GM18909 (cell line): ENCODE measurements at regions not wholly inside any gene's neighbourhood (a gene's known extent, or its start where the extent isn't known, plus 50 kb on each side); places are given as distances from the start of the nearest gene placed in this dataset.
A peak's percentile ranks its signal among the peaks of the same experiment; 100 is the strongest.

Source experiments
- ATAC-seq: cut with Tn5 transposase; IDR thresholded peaks from one replicate; pipeline ENCODE4 v1.9.1; 2021; ENCODE audit warnings: mild to moderate bottlenecking; ENCODE audit not compliant: unreplicated experiment, poor library complexity

DNA sequence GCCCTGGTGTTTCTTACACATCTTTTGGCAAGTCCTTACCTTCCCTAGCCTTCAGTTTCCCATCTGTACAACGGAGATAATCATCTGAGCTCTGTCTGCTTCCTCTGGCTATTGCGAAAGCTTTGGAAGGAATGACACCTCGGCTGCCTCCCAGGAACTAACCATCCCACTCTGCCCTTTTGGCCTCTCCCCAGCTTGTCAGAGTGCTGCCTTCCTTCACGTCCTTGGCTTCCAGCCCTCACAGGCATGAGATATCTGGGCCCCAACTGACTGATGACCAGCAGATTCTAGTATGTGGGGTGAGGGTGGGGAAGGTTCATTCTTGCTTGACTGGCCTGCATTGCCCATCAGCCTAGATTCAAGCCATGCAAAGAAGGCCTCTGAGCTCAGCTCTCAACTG, 253.1 kb upstream of the FGGY start:
- no peak for ATAC-seq

DNA sequence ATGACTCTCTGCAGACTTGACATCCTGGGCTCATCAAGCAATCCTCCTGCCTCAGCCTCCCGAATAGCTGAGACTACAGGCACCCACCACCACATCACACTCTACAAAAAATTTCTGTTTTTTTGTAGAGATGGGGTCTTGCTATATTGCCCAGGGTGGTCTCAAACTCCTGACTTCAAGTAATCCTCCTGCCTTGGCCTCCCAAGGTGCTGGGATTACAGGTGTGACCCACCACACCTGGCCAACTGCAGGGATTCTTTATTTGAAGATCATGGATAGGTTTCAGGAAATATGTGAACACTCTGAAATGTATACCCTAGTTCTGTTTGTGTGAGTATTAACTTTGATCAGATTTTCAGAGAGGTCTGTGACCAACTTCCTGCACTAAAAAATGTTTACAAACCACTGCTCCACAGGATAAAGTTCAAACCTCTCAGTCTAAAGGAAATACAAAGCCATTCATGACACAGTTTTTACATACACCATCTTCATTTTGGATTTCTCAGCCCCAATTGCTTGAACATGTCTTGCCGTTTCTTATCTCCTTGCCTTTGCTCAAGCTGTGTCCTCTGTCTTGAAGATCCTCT, 252.3 kb upstream of the FGGY start:
- ATAC-seq, result no peak

DNA sequence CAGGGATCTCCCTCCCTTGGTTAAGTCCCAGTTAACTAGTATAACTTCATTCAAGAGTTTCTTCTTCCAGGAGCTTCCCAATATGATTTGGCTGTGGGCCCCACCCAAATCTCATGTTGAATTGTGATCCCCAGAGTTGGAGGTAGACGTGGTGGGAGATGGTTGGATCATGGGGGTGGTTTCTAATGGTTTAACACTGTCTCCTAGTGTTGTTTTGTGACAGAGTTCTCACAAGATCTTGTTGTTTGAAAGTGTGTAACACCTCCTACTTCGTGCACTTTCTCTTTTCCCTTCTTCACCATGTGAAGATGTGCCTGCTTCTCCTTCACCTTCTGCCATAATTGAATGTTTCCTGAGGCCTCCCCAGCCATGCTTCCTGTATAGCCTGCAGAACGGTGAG, 251.8 kb upstream of the FGGY start:
- no peak for ATAC-seq

DNA sequence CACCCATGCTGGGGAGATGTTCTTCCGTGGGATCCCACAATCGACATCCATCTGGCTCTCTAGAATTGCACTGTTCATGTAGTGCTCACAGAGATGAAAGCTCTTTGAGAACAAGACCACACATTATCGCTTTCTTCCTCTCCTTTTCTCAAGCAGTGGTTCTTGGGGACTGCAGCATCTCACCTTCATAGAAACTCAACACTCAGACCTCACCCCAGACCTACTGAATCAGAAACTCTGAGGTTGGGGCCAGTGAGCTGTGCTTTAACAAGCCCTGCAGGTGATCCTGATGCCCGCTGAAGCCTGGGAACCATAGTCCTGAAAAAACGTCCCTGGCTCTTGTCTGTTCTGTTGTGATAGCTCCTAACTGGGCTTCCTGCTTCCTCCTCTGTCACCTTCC, 251.3 kb upstream of the FGGY start:
- ATAC-seq, result no peak

DNA sequence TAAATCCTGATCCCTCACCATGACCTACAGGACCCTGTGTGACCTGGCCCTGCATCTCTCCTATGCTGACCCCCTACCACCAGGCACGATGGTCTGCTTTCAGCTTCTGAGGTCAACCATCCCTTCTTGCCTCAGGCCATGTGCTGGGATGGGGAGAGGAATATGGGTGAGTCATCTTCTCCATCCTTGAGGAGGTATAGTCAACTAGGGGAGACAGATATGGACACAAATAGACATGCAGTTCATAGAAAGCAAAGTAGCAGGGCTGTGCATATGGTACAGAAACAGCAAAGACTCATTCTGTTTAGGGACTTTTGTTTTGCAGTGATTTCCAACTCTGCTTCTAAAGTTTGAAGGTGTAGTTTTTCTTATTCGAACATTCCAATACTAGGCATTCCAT, 250.8 kb upstream of the FGGY start:
- no peak for ATAC-seq

DNA sequence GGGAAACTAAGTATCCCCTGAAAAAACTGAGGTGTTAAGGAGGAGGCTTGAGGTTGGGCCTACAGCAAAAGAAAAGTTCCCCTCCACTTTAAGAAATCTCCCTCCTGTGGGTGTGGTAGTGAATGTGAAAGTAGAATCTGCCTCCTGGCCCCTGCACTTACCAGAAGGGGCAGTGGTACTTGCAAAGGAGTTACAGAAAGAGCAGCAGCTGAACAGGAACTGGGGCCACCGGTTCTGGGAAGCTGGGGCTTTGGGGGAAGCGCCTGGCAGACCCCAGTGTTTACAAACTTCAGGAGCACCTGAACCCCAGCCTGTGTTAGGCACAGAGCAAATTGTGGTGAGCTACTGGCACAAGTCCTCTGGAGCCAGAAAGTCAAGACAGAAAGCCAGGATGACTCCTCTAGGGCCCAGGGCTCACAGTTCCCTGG, 250.2 kb upstream of the FGGY start:
- peak; percentile 92 for ATAC-seq

DNA sequence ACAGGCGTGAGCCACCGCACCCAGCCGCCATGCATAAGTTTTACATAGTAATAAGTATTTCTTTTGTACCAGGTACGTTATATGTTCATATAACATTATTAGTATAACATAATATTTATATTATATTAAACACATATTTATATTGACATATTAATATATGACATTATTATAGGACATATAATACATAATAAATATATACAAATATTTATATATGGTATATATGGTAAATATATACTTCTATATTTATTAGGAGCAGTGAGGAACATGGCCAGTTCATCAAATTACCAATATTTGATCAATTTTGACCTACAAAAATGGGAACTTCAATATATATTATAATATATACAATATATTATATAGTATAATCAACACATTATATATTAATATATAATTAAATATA, 245.9 kb upstream of the FGGY start:
- ATAC-seq, result no peak

DNA sequence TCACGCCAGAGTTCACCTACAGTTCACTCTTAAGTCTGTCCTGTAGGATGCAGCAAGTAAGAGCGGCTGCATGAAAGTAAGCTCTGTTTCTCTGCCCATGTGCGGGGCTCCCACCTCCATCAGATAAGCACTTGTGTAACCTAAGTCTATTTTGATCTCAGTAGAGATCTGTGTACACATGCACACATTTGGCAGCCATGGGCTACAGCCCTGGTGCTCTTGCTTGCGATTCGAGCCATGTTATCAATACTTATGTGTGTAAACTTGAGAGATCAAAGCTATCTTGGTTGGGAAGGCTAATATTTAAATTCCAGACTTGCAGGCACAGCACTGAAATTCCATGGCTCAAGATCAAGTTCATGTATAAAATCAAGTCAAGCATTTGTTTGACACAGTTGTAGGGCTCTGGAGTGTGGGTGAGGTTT, 244.7 kb upstream of the FGGY start:
- ATAC-seq, result no peak

DNA sequence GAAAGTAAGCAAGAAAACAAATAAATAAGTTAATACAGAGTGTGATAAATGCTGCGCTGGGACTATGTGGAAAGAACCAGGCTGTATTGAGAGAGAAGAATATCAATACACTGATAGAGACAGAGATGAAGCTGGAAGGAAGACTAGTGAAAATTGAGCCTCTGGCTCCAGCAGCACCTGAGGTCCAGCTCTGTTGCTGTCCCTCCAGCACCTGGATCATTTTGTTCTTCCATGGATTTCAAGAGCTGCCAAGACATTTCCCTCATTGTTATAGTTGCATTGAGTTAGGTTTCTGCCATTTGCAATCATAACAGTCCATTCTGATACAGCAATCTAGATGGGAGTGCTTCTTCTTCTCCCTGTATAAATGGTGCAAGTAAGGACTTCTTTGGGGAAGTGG, 242.7 kb upstream of the FGGY start:
- ATAC-seq, result no peak

DNA sequence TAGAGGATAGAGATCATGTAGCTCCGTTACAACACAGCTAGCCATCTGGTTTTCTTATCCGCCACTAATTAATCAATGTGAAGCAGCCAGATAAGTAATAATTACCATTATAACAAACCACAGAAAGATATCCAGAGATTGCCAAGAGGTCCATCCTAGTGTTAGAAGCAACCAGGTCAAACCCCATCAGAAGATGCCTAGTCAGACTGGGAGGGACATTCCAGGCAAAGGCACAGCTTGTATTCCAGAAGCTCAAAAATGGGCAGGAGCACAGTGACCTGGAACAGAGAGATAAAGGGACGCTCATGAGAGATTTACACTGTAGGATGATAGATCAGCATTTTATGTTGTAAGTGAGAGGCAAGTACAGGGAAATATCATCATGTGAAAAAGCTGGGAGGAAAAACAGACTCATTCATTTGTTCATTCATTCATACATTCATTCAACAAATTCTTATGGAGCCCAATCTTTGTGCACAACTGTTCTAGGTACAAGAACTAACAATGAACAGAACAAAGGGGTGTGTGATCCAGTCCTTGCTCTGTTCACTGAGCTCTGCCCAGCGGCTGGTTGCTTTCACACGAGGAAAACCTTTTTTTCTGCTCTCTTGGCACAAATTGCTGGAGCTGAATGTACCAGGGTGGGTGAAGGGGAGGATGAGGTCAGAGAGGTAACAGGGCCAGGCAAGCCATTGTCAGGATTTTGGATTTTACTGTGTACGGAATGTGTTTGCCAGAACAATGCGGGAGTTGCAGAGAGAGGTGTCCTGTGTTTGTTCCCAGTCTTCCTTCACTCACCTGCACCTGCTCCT, 240.8 kb upstream of the FGGY start:
- ATAC-seq, result no peak

DNA sequence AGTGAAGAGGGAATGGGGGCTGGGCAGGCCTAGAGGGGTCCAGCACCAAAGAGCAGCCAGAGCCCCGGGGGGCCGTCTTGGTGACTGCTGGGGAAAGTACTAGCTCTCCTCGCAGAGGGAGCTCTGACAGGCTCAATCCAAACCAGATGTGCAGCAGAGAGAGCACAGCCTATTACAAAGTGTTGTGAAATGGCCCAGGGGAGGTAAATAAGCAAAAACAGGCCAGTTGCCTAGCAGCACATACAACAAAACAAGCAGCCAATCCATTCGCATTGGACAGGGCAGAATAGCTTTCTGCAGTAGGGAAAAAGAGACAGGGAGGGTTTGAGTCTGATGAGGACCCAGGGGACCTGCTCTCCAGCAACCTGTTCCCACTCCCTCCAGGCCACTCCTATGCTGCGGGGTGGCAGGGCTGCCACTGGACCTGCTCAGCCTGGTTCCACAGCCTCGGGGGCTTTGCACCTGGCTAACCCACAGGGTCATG, 239.6 kb upstream of the FGGY start:
- no peak for ATAC-seq

DNA sequence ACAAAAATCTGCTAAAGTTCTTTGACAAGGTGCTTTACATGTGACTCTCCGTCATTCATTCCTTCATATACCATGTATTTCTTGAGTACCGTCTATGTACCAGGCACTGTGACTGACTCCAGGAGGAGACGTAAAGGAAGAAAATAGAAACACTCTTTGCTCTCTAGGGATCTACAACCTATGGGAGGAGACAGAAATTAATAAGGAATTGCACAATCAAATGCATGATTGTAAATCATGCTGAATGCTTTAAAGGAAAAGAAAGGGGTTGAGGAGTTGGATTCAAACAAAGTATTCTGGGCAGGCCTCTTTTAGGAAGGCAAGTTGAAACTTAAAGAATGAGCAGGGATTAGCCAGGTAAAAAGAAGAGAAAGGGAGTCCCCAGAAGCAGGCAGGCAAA, 239.1 kb upstream of the FGGY start:
- no peak for ATAC-seq

DNA sequence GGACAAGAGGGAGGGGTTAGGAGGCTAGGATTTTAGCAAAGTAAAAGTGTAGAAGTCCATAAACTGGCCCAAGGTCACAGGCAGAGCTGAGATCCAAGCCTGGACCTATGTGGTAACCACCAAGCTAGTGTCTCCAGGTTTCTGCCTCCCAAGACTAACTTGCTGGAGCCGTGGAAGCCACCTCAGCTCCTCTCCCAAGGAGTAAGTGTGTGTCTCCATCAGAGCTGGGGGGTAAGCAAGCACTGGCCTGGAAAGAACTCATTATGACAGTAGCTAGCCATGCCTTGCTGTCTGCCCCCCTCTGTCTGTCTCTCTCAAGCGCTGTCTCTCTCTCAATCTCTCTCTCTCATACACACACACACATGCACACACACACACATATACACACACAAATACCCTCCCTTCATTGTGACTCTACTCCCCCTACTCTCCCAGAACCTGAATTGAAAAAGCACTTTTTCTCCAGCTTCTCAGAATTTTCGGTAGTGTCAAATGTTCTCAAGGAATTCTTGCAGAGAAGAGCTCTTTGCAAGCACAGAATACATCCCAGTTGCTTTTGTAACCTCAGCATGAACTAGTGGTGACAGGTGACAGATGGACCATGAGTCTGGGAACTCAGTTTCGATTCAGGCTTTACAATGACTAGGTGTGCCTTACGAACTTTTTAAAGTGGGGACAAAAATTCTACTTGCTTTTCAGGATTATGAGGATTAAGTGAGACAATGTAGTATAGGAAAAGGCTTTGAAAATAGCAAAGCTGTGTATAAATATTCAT, 238.0 kb upstream of the FGGY start:
- ATAC-seq, result no peak

DNA sequence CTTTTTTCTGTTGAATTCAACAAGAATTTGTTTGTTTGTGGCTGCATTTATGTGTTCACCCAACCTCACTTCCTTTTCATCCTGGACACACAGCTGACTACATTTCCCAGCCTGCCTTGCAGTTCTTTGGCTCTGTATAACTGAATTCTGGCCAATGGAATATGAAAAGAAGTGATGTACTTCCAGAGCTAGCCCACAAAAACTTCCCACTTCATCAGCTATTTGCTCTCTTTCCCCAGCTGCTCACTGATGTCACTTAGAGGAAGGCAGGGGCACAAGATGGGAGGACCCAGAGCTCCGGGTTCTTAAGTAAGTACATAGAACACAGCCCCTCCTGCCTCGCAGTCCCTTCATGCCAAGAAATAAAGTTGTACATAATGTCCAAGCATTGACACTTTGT, 235.0 kb upstream of the FGGY start:
- no peak for ATAC-seq

DNA sequence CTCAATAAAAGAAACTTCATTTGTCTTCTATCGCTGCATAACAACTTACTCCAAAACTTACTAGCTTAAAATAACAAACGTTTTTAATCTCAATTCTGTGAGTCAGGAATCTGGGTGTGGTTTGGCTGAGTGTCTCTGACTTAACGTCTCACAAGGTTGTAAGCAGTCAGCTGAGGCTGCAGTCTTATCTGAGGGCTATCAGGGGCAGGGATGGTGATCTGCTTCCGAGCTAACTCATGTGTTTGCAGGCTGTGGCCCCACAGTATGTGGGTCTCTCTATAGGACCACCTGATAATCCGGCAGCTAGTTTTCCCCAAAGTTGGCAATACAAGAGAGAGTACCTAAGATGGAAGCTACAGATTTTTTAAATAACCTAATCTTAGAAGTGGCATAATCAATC, 234.2 kb upstream of the FGGY start:
- ATAC-seq, result no peak

DNA sequence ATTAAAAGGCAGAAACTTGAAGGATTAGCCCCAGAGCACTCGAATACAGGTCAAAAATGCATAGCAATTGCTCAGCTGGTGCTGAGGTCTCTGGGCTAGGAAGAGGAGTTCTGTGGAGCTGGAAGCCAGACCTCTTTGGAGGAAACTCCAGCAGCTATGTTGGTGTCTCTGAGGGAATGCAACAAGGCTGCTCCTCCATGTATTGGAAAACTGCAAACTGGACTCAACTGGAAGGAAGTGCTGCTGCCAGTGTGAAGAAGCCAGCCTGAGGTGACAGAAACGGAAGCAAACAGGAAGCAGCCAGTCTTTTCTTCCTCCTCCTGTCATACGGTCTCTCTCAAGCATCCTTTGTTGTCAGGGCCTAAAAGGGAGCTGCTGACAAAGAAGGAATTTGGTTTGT, 233.4 kb upstream of the FGGY start:
- no peak for ATAC-seq

DNA sequence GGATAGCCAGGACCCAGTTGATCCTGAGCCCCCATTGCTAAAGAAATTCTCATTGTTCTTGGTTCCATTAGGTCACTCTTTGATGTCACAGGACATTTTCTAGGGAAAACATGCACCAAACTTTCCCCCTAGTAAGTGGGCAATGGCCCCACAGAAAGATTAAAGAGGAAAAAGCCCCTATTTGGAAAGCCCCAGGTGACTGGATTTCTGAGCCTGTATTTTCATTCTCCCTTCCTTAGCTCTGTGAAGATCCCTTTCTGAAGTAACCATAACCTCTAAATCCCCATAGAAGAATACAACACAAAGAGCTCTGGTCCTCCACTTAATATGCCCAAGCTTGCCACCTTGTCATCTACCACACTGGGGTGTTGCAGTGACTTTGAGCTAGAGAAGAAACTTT, 232.3 kb upstream of the FGGY start:
- ATAC-seq, result no peak

DNA sequence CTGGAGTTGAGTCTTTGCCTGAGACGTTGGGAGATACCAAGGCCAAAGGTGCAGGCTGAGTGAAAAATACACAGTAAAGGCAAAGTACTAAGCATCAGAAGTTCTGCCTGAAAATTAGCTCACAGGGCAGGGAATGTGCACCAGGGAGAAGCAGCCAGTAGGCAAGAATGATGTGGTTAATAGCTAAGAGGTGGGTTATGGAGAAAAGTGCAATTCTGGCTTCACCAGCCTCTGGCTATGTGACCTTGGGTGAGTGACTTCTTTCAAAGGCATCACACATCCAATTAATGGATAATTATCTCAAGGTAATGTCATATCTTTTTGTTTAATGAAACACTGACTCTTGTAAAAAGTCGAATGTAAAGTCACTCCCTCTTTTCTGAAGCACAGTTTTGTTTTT, 230.7 kb upstream of the FGGY start:
- no peak for ATAC-seq

DNA sequence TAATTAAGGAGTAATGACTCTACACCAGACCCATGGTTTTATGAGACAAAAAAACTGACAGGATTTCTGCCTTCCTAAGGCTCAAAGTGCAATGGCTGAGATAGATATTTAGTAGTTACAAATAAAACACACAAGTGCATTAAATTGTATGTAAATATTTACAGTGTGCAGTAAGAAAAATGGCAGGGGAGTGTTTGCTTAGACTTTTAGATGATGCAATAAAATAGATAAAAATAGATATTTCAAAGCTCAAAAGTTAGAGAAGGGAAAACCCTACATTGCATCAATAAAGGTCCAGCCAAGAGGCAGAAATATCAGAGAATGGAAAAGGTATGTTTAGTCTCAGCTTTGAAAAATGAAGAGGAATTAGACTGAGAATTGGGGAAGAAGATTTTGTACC, 226.3 kb upstream of the FGGY start:
- no peak for ATAC-seq

DNA sequence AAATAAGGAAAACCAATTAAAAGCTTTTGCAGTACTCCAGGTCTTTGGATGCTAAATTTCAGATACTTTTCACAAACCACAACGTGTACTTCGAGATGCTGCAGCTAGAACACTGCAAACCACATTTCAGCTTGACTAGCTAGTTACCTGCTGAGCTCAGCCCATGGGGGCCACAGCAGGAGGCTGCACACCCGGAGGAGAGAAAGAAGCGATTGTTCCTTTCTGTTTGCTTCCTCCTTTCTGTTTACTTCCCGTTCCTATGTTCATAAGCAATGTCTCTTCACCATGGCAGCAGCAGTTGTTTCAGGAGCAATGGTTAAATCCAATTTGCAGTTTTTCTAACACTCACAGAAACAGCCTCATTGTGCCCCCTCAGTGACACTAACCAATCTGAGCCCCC, 225.6 kb upstream of the FGGY start:
- ATAC-seq, result no peak

DNA sequence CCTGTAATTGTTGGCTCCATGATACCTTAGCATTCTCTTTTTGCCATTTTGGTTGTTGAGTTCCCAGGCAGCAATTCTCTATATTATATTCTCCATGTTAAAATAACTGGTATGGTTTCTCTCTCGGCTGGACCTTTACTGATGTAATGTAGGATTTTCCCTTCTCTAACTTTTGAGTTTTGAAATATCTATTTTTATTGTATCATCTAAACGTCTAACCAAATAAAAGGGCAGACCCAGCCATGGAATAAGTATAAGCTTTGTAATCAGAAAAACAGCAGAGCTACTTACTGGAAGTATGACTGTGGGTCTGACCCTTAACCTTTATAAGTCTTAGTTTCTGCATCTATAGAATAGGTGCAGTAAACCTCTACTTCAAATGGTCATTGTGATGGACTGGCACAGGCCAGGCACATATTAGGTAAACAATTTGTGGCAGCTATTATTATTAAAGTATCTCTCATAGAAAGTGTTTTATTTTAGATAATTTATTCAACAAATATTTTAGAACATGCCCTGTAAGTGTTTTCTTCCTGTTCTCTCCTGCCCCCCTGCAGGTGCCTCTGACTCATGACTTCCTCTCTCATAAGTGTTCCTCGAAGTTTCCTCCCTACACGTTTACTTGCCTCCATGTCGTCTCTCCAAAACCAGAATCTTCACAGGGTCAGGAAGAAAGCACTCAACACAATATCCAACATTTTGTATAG, 224.9 kb upstream of the FGGY start:
- ATAC-seq, result no peak
